HG02981 (cell line): ENCODE measurements at regions not wholly inside any gene's neighbourhood (a gene's known extent, or its start where the extent isn't known, plus 50 kb on each side); places are given as distances from the start of the nearest gene placed in this dataset.
"Not testable (repeated sequence)": the region's sequence is repeated elsewhere in the genome, so short reads cannot be mapped to it uniquely, and the experiment has no call there.

Experiments used
- ATAC-seq: cut with Tn5 transposase; IDR thresholded peaks from one replicate; pipeline ENCODE4 v1.9.1; 2021; ENCODE audit warnings: mild to moderate bottlenecking, moderate library complexity; ENCODE audit not compliant: unreplicated experiment

DNA sequence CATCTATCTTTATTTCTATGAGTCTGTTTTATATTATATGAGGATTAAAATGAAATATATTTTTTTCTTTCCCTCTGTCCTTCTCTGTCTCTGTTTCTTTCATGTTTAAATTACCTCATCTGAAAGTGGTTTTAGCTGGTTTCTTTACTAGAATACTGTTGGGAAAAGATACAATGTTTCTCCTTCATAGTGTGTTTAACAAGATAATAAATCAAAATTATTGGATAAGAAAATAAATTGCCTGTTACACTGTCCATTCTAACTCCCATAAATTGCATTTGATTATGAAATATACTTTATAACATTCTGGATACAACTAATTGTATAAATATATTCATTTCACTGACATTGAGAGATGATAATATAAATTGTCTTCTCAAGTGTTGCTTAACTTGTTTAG, 1168.0 kb downstream of the PLA2G4A start:
- ATAC-seq = no peak

DNA sequence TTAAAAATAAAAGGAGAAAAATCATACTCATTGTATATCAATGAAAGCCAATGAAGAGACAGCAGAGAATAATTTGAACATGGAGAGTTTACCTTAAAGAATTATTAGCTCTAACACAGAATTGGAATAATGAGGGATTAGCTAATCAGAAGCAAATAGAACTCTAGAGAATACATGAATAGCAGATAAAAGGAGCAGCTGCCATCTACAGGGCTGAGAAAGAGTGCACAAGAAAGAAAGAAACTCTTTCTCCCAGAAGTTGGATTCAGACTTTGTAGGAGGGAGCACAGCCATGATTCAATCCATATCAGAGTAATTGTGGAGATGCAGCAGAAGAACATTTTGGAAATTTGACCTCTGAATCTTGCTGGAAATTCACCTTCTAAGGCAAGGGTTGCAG, 1171.2 kb downstream of the PLA2G4A start:
- ATAC-seq = no peak

DNA sequence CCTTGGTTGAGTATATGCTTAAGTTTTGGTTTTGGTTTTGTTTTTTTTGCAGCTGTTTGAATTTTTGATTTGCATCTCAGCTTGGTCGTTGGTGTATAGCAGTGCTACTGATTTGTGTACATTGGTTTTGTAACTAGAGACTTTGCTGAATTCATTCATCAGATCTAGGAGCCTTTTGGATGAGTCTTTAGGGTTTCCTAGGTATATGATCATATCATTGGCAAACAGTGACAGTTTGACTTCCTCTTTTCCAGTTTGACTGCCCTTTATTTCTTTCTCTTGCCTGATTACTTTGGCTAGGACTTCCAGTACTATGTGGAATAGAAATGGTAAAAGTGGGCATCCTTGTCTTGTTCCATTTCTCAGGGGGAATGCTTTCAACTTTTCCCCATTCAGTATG, 1174.9 kb downstream of the PLA2G4A start:
- ATAC-seq = not testable (repeated sequence)

DNA sequence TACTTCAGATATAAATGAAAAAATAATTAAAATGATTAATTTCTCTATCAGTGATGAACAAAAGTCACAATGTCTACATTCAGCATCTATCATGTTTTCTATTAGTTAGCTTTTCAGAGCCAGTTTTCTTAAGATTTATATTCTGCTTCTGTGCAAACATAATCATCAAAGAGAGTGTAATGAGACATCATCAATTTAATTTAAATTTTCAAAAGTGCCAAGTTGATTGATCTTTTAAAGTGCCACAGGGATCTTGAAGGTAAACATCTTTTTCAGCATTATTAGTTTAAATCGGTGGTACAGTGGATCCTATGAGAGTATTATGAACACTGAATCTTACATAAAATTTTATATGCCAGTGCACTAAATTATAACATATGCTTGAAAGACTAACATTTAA, 1176.1 kb downstream of the PLA2G4A start:
- ATAC-seq = no peak

DNA sequence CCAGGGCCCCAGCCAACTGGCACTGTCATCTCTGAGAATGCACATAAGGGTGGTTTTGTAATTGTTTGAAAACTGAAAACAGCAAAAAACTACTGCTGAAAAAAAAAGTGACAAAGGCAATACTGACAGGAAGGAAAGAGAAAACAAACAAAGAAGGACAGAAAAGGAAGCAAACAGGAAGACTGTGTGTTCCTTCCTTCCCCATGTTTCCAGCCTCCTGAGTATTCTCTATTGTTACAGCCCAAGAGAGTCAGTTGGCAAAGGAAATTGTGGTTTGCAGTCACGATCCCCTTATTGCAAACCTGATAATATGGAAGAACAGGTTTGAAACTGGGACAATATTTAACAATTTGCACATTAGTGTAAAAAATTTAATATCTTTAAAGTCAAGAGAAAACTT, 1177.6 kb downstream of the PLA2G4A start:
- no peak for ATAC-seq

DNA sequence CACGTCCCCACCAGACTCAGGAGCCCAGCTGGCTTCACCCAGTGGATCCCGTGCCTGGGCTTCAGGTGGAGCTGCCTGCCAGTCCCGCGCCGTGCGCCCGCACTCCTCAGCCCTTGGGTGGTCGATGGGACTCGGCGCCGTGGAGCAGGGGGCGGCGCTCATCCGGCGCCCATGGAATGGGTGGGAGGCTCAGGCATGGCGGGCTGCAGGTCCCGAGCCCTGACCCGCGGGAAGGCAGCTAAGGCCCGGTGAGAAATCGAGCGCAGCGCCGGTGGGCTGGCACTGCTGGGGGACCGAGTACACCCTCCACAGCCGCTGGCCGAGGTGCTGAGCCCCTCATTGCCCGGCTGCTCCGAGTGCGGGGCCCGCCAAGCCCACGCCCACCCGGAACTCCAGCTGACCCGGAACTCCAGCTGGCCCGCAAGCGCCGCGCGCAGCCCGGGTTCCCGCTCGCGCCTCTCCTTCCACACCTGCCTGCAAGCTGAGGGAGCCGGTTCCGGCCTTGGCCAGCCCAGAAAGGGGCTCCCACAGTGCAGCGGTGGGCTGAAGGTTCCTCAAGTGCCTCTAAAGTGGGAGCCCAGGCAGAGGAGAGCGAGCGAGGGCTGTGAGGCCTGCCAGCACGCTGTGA, 1184.6 kb downstream of the PLA2G4A start:
- ATAC-seq = not testable (repeated sequence)

DNA sequence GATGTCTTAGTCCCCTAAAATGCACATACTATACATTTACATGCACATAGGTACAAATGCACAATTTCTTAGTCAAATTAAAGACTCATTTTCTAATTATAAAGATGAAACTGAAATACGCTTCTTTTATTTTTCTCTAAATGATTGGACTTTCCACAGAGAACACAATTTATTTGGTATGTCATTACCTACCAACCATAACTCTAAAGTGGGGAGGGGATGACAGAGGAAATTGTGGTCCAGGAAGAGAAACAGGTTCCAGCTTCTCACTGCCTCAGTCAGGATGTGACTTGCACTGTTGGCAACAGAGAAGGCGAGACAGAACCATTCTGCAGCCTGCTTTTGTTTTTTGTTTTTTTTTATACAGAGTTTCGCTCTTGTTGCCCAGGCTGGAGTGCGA, 1189.2 kb downstream of the PLA2G4A start:
- no peak for ATAC-seq

DNA sequence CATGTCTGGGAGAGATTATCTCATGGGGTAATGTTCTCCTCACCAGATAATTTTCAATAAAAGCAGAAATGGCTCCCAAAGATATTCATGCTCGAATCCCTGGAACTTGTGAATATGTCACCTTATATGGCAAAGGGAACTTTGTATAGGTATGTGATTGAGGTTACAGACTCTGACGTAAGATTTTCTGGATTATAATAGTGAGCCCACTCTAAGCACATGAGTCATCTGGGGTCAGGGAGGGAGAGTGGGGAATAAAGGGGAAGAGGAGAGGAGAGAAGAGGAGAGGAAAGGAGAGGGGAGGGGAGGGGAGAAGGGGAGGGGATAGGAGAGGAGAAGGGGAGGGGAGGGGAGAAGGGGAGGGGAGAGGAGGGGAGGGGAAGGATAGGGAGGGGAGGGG, 1193.9 kb downstream of the PLA2G4A start:
- no peak for ATAC-seq

DNA sequence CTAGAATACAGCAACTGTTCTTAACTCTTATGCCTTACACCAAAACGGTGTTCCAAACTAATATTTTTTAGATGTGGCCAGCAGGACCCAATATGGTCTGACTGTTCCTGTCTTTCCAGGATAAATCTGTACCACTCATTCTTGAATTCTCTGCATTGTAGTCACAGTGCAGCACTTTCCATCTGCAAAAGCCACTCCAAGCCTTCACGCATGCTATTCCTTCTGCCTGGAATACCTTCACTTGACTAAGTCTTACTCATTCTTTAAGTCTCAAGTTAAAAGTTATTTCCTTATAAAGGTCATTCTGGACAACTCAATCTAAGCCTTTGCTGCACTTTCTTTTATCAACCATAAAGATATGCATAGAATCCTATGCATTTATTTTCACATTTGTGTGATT, 1194.5 kb downstream of the PLA2G4A start:
- no peak for ATAC-seq

DNA sequence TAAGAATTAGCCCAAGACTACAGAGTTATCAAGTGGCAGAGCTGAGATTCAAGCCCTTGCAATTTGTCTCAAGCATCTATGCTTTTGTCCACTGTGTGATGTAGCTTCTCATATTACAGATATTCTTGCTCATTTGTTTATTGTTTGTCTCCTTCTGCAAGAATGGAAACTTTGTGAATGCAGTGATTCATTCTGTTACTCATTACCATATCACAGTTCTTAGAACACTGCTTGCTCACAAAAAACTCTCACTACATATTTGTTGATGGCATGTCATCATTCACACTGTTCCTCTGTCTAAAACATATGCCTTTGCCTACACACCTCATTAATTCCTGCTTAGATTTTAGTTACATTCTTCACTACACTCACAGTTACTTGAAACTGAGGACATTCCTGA, 1198.9 kb downstream of the PLA2G4A start:
- ATAC-seq = peak; percentile 93

DNA sequence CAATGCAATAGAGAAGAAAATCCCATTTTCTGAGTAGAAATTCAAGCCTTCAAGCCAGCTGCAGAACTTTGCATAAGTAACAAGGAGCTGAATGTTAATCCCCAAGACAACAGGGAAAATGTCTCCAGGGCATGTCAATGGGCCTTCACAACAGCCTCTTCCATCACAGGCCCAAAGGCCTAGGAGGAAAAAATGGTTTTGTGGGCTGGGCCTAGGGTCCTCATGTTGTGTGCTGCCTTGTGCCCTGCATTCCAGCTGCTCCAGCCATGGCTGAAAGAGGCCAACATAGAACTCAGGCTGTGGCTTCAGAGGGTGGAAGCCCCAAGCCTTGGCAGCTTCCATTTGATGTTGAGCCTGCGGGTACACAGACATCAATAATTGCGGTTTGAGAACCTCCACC, 1208.8 kb downstream of the PLA2G4A start:
- not testable (repeated sequence) for ATAC-seq

DNA sequence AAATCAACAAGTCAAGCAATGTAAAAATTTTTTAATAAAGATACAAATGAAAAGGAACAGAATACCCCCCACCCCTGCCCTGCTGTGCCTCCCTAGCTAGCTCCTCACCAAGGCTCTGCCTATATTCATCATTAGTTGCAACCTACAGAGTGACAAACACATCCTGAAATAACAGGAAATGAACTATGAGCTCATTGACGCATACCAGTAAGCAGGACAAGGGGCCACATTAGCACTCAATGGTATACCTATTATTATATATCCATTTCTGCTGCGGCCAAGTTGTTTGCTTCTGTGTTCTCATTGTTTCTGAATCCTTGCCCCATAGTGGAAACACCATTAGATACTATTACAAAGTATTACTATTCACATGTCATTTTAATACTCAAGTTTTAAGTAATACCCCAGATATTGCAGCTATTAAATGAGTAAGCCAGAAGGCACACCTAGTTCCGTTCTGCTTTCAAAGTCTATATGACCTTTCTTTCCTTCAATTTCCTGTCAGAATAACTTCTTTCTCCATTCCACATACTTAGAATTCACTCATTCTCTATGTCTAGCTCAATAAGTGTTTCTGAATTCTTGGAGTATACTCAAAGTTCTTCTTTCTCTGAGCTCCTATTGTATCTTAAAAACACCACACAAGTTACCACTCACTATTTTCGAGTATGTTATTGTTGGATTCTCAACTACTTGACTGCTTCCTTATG, 1214.9 kb downstream of the PLA2G4A start:
- ATAC-seq = no peak

DNA sequence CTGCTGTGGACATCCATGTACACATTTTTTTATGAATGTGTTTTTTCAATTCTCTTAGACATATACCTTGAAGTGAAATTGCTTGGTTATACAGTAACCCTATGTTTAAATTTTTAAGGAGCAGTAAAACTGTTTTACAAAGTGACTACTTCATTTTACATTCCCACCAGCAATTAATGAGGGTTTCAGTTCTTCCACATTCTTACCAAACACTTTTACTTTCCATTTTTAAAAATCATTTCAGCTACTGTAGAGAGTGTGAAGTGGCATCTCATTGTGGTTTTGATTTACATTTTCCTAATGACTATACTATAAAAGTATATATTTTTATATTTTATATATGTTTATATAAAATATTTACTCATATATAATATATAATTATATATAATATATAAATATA, 1221.5 kb downstream of the PLA2G4A start:
- ATAC-seq = no peak

DNA sequence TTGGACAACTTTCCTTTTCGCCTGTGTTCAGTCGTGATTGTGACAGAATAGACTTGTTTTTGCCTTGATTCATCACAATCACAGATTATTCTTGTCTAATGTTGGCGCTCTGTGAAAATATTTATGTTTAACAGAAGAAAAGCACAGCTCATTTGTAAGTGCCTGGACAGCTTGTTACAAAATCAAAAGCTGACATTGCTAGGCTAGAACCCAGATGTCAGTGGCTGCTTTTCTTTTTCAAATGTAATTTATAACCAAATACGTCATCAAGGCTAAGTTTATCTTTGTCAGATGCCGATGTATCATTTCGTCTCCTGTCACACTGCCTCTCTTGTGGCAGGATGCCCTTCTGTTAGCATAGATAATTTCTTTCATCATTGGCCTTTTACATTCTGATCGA, 1227.3 kb downstream of the PLA2G4A start:
- no peak for ATAC-seq

DNA sequence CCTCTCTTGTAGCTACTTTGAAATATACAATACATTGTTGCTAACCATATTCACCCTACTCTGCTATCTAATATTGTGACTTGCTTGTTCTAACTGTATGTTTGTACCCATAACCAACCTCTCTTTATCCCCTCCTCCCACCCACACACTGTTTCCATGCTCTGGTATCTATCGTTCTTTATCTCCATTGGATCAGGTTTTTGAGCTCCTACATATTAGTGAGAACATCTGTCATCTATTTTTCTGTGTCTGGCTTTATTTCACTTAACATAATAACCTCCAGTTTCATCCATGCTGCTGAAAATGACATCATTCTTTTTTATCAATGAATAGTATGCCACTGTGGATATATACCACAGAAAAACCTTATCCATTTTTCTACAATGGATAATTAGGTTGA, 1230.1 kb downstream of the PLA2G4A start:
- no peak for ATAC-seq

DNA sequence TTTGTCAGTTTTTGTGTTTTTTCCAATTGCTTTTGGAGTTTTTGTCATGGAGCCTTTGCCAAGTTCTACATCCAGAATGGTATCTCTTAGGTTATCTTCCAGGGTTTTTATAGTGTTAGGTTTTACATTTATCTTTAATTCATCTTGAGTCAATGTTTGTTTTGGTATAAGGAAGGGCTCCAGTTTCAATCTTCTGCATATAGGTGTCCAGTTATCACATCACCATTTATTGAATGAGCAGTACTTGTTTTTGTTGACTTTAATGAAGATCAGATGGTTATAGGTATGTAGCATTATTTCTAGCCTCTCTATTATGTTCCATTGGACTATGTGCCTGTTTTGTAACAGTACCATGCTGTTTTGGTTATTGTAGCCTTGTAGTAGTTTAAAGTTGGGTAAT, 1233.1 kb downstream of the PLA2G4A start:
- ATAC-seq = no peak

DNA sequence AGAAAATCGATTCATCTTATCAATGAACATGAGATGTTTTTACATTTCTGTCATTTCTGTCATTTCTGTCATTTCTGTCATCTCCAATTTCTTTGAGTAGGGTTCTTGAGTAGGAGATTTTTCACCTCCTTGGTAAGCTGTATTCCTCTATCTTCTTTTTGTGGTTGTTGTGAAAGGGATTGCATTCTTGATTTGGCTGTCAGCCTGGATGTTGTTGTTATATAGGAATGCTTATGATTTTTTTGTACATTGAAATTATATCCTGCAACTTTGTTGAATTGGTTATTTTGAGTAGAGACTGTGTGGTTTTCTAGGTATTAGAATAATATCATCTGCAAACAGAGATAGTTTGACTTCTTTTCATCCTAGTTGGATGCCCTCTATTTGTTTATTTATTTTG, 1233.7 kb downstream of the PLA2G4A start:
- ATAC-seq = no peak

DNA sequence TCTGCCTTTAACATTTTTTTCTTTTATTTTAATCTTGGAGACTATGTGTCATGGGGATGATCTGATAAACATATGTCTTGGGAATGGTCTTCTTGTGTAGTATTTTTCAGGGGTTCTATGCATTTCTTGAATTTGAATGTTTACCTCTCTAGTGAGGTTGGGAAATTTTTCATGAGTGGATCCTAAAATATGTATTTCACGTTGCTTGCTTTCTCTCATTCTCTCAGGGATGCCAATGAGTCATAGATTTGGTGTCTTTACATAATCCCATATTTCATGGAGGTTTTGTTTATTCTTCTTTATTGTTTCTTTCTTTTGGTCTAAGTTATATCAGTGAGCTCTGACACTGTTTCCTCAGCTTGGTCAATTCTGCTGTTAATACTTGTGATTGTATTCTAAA, 1237.2 kb downstream of the PLA2G4A start:
- ATAC-seq = no peak

DNA sequence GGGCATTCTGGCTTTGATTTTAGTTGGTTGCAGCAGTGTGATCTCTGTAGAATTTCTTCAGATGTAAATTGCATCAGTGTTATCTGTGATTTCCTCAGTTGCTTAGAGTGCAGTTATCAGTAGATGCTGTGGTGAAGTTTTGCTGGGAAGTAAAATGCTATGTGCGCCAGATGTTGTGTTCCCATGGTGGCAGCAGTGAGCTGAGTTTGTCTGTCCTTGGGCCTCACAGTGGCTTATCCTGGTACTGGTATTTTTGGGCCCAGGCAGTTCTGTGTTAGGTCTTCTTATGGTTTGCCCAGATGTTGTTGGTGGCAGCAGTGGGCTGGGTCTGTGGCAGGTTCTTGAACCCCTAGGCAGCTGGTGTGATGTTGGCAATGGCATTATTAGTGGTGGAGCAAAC, 1242.1 kb downstream of the PLA2G4A start:
- ATAC-seq = no peak

DNA sequence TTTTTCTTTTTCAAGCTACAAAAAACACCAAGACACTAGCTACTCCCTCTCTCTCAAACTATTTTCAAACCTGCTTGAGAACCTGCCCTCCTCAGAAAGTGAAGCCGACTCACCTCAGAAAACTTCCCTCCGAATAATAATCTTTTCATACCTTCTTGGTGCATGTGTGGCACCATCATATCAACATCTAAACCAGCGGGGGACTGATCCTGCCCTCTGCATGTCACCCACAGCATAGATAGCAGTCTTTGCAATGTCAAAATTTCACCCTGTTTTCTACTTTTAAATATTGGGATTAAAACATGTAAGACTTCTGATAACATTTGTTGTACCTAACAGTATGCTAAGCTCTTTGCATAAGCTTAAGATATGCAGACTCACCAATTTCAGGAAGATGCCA, 1260.3 kb downstream of the PLA2G4A start:
- ATAC-seq = no peak

DNA sequence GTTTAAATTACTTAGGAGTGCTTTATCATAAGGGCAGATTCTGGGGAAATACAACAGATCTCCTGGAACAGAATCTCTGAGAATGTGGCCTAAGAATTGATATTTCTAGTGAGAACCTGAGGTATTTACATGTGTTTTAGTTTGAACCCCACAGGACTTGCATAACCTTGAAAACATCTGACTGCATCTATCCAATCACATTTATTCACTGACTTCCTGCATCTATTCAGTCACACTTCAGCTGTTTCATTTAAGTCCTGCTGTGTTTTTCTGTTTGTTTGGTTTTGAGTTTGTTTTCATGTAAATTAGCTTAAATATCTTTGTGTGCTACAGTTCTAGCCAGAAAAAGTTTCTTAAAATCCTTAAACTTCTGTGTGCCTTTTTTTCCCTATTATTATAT, 1260.7 kb downstream of the PLA2G4A start:
- ATAC-seq = no peak

DNA sequence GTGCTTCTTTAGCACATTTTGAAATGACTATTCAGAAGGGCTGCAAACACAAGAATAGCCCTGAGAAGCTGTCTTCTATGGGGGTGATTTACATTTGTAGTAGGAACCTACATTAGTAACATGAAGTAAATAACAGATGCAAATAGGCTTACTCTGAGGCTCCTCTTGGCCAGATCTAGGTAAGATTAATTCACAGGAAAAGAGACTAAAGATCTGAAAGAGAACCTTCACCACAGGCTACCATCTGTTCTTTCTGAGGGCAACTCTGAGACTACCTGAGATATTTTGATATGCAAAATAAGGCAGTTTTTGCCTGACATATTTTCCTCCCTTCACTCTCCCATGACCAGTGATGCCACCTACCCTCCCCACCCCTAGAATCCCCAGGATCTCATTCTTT, 1267.8 kb downstream of the PLA2G4A start:
- ATAC-seq = no peak

DNA sequence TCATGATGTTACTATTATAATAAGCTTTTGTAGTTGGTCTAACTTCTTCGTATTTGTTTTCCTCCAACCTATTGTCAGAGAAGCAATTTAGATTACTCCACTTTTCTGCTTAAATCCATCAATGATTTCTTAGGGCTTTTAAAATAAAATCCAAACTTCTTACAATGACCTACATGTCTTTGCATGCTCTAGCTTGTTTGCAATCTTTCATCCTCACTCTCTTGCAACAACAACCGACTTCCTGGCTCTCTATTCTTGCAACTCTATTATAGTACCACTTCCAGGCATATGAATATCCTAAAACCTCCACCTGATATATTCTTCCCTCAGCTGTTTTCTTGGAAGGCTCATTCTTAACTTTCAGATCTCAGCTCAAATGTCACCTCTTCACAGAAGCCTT, 1288.7 kb downstream of the PLA2G4A start:
- ATAC-seq = no peak
